Kidney capillary endothelial cell (primary cell): ENCODE measurements at regions not wholly inside any gene's neighbourhood (a gene's known extent, or its start where the extent isn't known, plus 50 kb on each side); places are given as distances from the start of the nearest gene placed in this dataset.
"Not testable (repeated sequence)": the region's sequence is repeated elsewhere in the genome, so short reads cannot be mapped to it uniquely, and the experiment has no call there.

Experiments
- DNase-seq: peaks from one replicate; pipeline ENCODE4 v3.0.0-alpha.2; 2018; ENCODE audit warnings: low spot score

- DNase-seq: no peak
Observed at GRCh38 chr18:78416853-78417252, 562.8 kb upstream of the SALL3 start.

GRCh38 chr18:78418379-78418778 is 561.2 kb upstream of the SALL3 start:
- DNase-seq: no peak

- no peak for DNase-seq
Observed at GRCh38 chr18:78419171-78419570, 560.4 kb upstream of the SALL3 start.

- DNase-seq: no peak
Observed at GRCh38 chr18:78420116-78420515, 559.5 kb upstream of the SALL3 start.

- no peak for DNase-seq
Observed at GRCh38 chr18:78421392-78421791, 558.2 kb upstream of the SALL3 start.

GRCh38 chr18:78422336-78422735 is 557.3 kb upstream of the SALL3 start:
- no peak for DNase-seq

- no peak for DNase-seq
Observed at GRCh38 chr18:78423811-78424210, 555.8 kb upstream of the SALL3 start.

GRCh38 chr18:78424403-78425018 is 555.1 kb upstream of the SALL3 start:
- no peak for DNase-seq

GRCh38 chr18:78425019-78425412 is 554.6 kb upstream of the SALL3 start:
- no peak for DNase-seq

- DNase-seq: no peak
Observed at GRCh38 chr18:78427081-78427480, 552.5 kb upstream of the SALL3 start.

- no peak for DNase-seq
Observed at GRCh38 chr18:78429127-78430108, 550.2 kb upstream of the SALL3 start.

GRCh38 chr18:78430131-78430758 is 549.4 kb upstream of the SALL3 start:
- DNase-seq: no peak

- DNase-seq: no peak
Observed at GRCh38 chr18:78431606-78432005, 548.0 kb upstream of the SALL3 start.

GRCh38 chr18:78433562-78433961 is 546.1 kb upstream of the SALL3 start:
- DNase-seq: no peak

- no peak for DNase-seq
Observed at GRCh38 chr18:78436110-78436509, 543.5 kb upstream of the SALL3 start.

GRCh38 chr18:78438235-78438634 is 541.4 kb upstream of the SALL3 start:
- not testable (repeated sequence) for DNase-seq

GRCh38 chr18:78445880-78446279 is 533.7 kb upstream of the SALL3 start:
- no peak for DNase-seq

GRCh38 chr18:78447211-78447610 is 532.4 kb upstream of the SALL3 start:
- no peak for DNase-seq

- no peak for DNase-seq
Observed at GRCh38 chr18:78448106-78448505, 531.5 kb upstream of the SALL3 start.

GRCh38 chr18:78448591-78448990 is 531.0 kb upstream of the SALL3 start:
- no peak for DNase-seq

GRCh38 chr18:78454221-78454620 is 525.4 kb upstream of the SALL3 start:
- no peak for DNase-seq

- DNase-seq: no peak
Observed at GRCh38 chr18:78455386-78455785, 524.2 kb upstream of the SALL3 start.

GRCh38 chr18:78457011-78457410 is 522.6 kb upstream of the SALL3 start:
- no peak for DNase-seq
